ENCODE measurements at regions not wholly inside any gene's neighbourhood (a gene's known extent, or its start where the extent isn't known, plus 50 kb on each side); places are given as distances from the start of the nearest gene placed in this dataset.

- TF ChIP-seq REST (IDR thresholded peaks at IDR 0.05; ENCODE audit: low read depth) (no peak), TAF1 (IDR thresholded peaks at IDR 0.05; ENCODE audit: low read depth) (no peak)
Measured at GRCh38 chr7:106538638-106539037, 122.3 kb downstream of the CCDC71L start.
